Endothelial cell of umbilical vein (primary cell): ENCODE measurements at regions not wholly inside any gene's neighbourhood (a gene's known extent, or its start where the extent isn't known, plus 50 kb on each side); places are given as distances from the start of the nearest gene placed in this dataset.

Experiments
- BruUV-seq: library from RNA; stranded (reverse); fragments of 400-500 nt; replicated peaks from 2 replicates; lab custom pipeline; 2021; lab: Mats Ljungman, UMichigan
- CTCF ChIA-PET: fragments of 300-600, 350-600 bp; sonication (Branson Sonifier 250); formaldehyde crosslinking; loops from one replicate; lab custom pipeline; 2021; ENCODE audit warnings: antibody characterized with exemption, inconsistent platforms; lab: Charles Lee
- POLR2A ChIA-PET: fragments of 300-600, 350-600 bp; sonication (Branson Sonifier 250); formaldehyde crosslinking; loops from one replicate; lab custom pipeline; 2021; ENCODE audit warnings: antibody characterized with exemption, inconsistent platforms; lab: Charles Lee
- DNase-seq: peaks from one replicate; pipeline ENCODE4 v3.0.0-alpha.2; 2011; ENCODE audit warnings: low read depth, low spot score
- FAIRE-seq: peaks from 2 replicates; lab custom pipeline; 2011; peaks lifted over from hg19 to GRCh38; lab: Jason Lieb, UNC
- H2AFZ ChIP-seq: 2 replicates; pipeline ENCODE4 v1.6.0; 2012; ENCODE audit warnings: low read depth, low read length, control low read depth, inconsistent platforms
- H3K27ac ChIP-seq: 2 replicates; pipeline ENCODE4 v1.5.1; 2011; ENCODE audit warnings: low read depth, mild to moderate bottlenecking, control low read depth, low read length, moderate library complexity; ENCODE audit not compliant: insufficient read depth
- H3K27me3 ChIP-seq, 2 experiments: 2 replicates each; pipeline versions ENCODE4 v1.6.0 to v1.6.1; 2011; ENCODE audit warnings: low read length in 2 of 2, mixed read lengths in 1 of 2; ENCODE audit not compliant: control insufficient read depth in 2 of 2, insufficient read depth in 2 of 2
- H3K36me3 ChIP-seq, 2 experiments: 2 replicates in 1 of 2; 3 replicates in 1 of 2; pipeline ENCODE4 v1.5.1; 2011; ENCODE audit warnings: low read length in 2 of 2, mild to moderate bottlenecking in 1 of 2, moderate library complexity in 1 of 2; ENCODE audit not compliant: control insufficient read depth in 2 of 2, insufficient read depth in 2 of 2; ENCODE audit errors: extremely low read depth in 1 of 2
- H3K4me1 ChIP-seq: 3 replicates; pipeline ENCODE4 v1.5.1; 2011; ENCODE audit warnings: mild to moderate bottlenecking, low read length; ENCODE audit not compliant: control insufficient read depth, insufficient read depth; ENCODE audit errors: extremely low read depth
- H3K4me2 ChIP-seq: 2 replicates; pipeline ENCODE4 v1.6.1; 2011; ENCODE audit warnings: low read length, control low read depth, mixed read lengths; ENCODE audit not compliant: insufficient read depth
- H3K4me3 ChIP-seq, 3 experiments: fragments of 200-600 bp in 1 of 3; sonication (generic), shearing (Covaris generic) in 1 of 3; replicated peaks in 1 of 3; 2 replicates each; pipeline ENCODE4 v1.5.1; 2011 to 2016; ENCODE audit warnings: control low read depth in 3 of 3, low read length in 3 of 3, mild to moderate bottlenecking in 2 of 3, inconsistent platforms in 1 of 3, low read depth in 1 of 3, moderate library complexity in 1 of 3; ENCODE audit not compliant: insufficient read depth in 1 of 3
- H3K79me2 ChIP-seq: 2 replicates; pipeline ENCODE4 v1.6.0; 2012; ENCODE audit warnings: low read length, inconsistent platforms; ENCODE audit not compliant: control insufficient read depth, insufficient read depth
- H3K9ac ChIP-seq: replicated peaks from 2 replicates; pipeline ENCODE3; 2011; ENCODE audit warnings: low read length, control low read depth; ENCODE audit not compliant: insufficient read depth; ENCODE audit errors: extremely low read depth
- H3K9me1 ChIP-seq: replicated peaks from 3 replicates; pipeline ENCODE4 v1.6.0; 2011; ENCODE audit warnings: mild to moderate bottlenecking, low read length; ENCODE audit not compliant: control insufficient read depth, insufficient read depth; ENCODE audit errors: extremely low read depth
- H3K9me3 ChIP-seq: replicated peaks from 2 replicates; pipeline ENCODE4 v1.5.1; 2012; ENCODE audit warnings: low read length, inconsistent platforms; ENCODE audit not compliant: control insufficient read depth, insufficient read depth
- H4K20me1 ChIP-seq: replicated peaks from 2 replicates; pipeline ENCODE3; 2011; ENCODE audit warnings: mild to moderate bottlenecking, low read length; ENCODE audit not compliant: control insufficient read depth, insufficient read depth; ENCODE audit errors: extremely low read depth
- CTCF ChIP-seq, 2 donors: IDR thresholded peaks; 1 replicate in 1 of 2; 2 replicates in 1 of 2; pipeline ENCODE4 v1.5.1; 2011; ENCODE audit warnings: low read length in 2 of 2, mild to moderate bottlenecking in 2 of 2, moderate library complexity in 2 of 2, control low read depth in 1 of 2, inconsistent platforms in 1 of 2, low read depth in 1 of 2; ENCODE audit not compliant: insufficient read depth in 1 of 2; ENCODE audit errors: extremely low read depth in 1 of 2
- EZH2 ChIP-seq: IDR thresholded peaks from 2 replicates; pipeline ENCODE4 v1.6.1; 2012; ENCODE audit warnings: borderline replicate concordance, low read depth, mild to moderate bottlenecking, moderate library complexity, low read length, inconsistent platforms; ENCODE audit not compliant: severe bottlenecking
- FOS ChIP-seq: IDR thresholded peaks from 2 replicates; pipeline ENCODE4 v1.6.1; 2011; ENCODE audit warnings: mild to moderate bottlenecking, low read length, moderate library complexity, borderline replicate concordance; ENCODE audit not compliant: insufficient read depth
- GATA2 ChIP-seq: IDR thresholded peaks from 2 replicates; pipeline ENCODE4 v1.7.0; 2011; ENCODE audit warnings: low read depth, mild to moderate bottlenecking, moderate library complexity, mixed read lengths, low read length; ENCODE audit not compliant: insufficient read length, insufficient read depth
- JUN ChIP-seq: IDR thresholded peaks from 2 replicates; pipeline ENCODE4 v1.6.1; 2011; ENCODE audit warnings: borderline replicate concordance, low read depth; ENCODE audit not compliant: insufficient read length, insufficient read depth
- MAX ChIP-seq: IDR thresholded peaks from 2 replicates; pipeline ENCODE4 v1.6.1; 2011; ENCODE audit not compliant: insufficient read depth, insufficient read length
- MYC ChIP-seq: IDR thresholded peaks from one replicate; pipeline ENCODE4 v1.6.1; 2011; ENCODE audit warnings: mild to moderate bottlenecking, low read depth, low read length
- POLR2A ChIP-seq: IDR thresholded peaks from 2 replicates; pipeline ENCODE4 v1.6.1; 2012; ENCODE audit warnings: low read depth, mild to moderate bottlenecking, control low read depth, low read length
- POLR2AphosphoS5 ChIP-seq: IDR thresholded peaks from 2 replicates; pipeline ENCODE4 v1.6.1; 2012; ENCODE audit warnings: low read depth, mild to moderate bottlenecking, control low read depth, low read length, moderate library complexity; ENCODE audit not compliant: insufficient read depth
- dilution Hi-C: fragments of 300-500 bp; cut with MboI; formaldehyde crosslinking; loops from one replicate; pipeline ENCODE4 v1.15.0; 2019; ENCODE audit warnings: low sequenced_read_pairs; ENCODE audit not compliant: extremely low pct_ligation_motif_present
- intact Hi-C: fragments of 100-400 bp; cut with micrococcal nuclease; formaldehyde crosslinking; loops from one replicate; pipeline ENCODE4 v1.10.0; 2022

DNA sequence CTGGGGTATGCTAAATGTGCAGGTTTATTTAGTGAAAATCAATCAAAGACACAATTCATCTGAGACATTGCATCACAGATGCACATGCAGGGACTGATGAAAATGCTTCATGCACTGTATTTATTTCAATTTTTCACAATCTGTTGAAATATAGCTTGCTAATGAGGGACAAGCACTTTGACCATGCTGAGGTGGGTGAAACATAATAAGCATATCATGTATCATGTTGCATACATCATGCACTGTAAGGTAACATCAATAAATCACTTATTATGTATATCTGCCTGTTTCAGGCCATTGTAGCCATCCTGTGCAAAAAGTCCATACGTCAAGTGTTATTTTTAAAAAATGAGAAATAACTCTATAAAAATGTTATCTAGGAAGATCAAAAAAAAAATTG lies 426.9 kb upstream of the PCDH15 start:
- Histone ChIP-seq H3K4me2 (no peak overlapping the region), H3K79me2 (no peaks in the 10 kb centered on the region), H3K4me3 (no peak overlapping the region), H2AFZ (no peak overlapping the region), H3K27ac (no peak overlapping the region), H3K27me3 (no peaks in the 10 kb centered on the region), H3K9me1 (no peaks in the 10 kb centered on the region), H3K9ac (no peak overlapping the region), H3K36me3 (no peaks in the 10 kb centered on the region), H4K20me1 (no peaks in the 10 kb centered on the region), H3K4me1 (no peaks in the 10 kb centered on the region), H3K9me3 (no peaks in the 10 kb centered on the region)
- BruUV-seq: no TSS peak
- intact Hi-C loops: no loop called here
- DNase-seq (no peak), FAIRE-seq (no peak)
- dilution Hi-C loops: no loop called here
- ChIA-PET CTCF (no interaction called here), POLR2A (no interaction called here)
- TF ChIP-seq CTCF (IDR thresholded peaks at IDR 0.05; ENCODE audit: extremely low read depth in 1 of 2, insufficient read depth in 1 of 2, low read depth in 1 of 2, low read length in 2 of 2) (no peak), EZH2 (no peak), FOS (no peak), JUN (no peak), GATA2 (no peak), MAX (no peak), MYC (no peak), POLR2AphosphoS5 (no peak), POLR2A (no peak)
